Activated T-helper 2 cell treated with anti-CD3 and anti-CD28 coated beads, Interferon-gamma antibody, Interleukin-2, Interleukin-4, amounts not matched to agents 10 μg/mL and 5 μg/mL and 100 μg/mL, durations not matched to agents 14 hours and 24 hours and 36 hours (primary cell): ENCODE measurements at regions not wholly inside any gene's neighbourhood (a gene's known extent, or its start where the extent isn't known, plus 50 kb on each side); places are given as distances from the start of the nearest gene placed in this dataset.

Source experiments
- DNase-seq: peaks from one replicate; pipeline ENCODE4 v3.0.0; 2021; ENCODE audit warnings: low spot score
- H3K27ac Mint-ChIP-seq: one replicate; pipeline ENCODE4 v1.8.0; 2021; ENCODE audit warnings: mixed read lengths
- H3K27me3 Mint-ChIP-seq: one replicate; pipeline ENCODE4 v1.8.0; 2021; ENCODE audit warnings: low read depth, mixed read lengths
- H3K36me3 Mint-ChIP-seq: one replicate; pipeline ENCODE4 v1.8.0; 2021; ENCODE audit warnings: low read depth, mixed read lengths
- H3K4me1 Mint-ChIP-seq: one replicate; pipeline ENCODE4 v1.8.0; 2021; ENCODE audit warnings: low read depth, mixed read lengths
- H3K4me3 Mint-ChIP-seq: one replicate; pipeline ENCODE4 v1.8.0; 2021; ENCODE audit warnings: low read depth, mild to moderate bottlenecking, moderate library complexity, mixed read lengths
- H3K9me3 Mint-ChIP-seq: one replicate; pipeline ENCODE4 v1.8.0; 2021; ENCODE audit warnings: mixed read lengths
- intact Hi-C: fragments of 100-400 bp; cut with micrococcal nuclease; formaldehyde crosslinking; loops from one replicate; pipeline ENCODE4 v1.15.1; 2023

- Mint-ChIP-seq H3K4me3 (no peak overlapping the region), H3K4me1 (no peaks in the 10 kb centered on the region), H3K27ac (no peak overlapping the region), H3K27me3 (peaks cover 1% of the 10 kb centered on the region), H3K9me3 (peaks cover 9% of the 10 kb centered on the region), H3K36me3 (no peaks in the 10 kb centered on the region)
- no peak for DNase-seq
- intact Hi-C loops = no loop called here
These were observed 261.0 kb downstream of the ZNF516 start for GRCh38 chr18:76233876-76234675.

DNA sequence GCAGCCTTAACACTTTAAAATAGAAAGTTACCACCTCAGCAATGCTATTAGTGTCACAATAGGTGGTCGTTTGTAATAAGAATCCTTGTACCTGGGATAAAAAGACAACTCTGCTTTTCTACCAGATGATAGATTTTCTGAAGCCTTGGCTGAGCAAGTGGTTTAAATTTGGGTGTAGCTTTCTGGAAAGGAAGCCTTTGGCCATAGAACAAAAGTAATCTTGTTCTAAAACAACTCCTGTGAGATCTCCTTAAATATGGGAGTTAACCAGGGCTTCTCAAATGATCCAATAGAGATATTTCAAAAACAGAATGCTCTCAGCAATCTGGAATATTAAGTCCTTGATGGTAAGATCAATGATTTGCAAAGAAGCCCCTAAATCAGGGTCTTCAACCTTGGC lies 261.6 kb downstream of the ZNF516 start:
- peaks cover 1% of the 10 kb centered on the region for H3K27me3 Mint-ChIP-seq
- H3K9me3 Mint-ChIP-seq = peaks cover 6% of the 10 kb centered on the region
- H3K36me3 Mint-ChIP-seq = no peaks in the 10 kb centered on the region
- H3K4me3 Mint-ChIP-seq = no peak overlapping the region
- H3K4me1 Mint-ChIP-seq = no peaks in the 10 kb centered on the region
- DNase-seq = no peak
- no peak overlapping the region for H3K27ac Mint-ChIP-seq
- intact Hi-C loops = no loop called here

DNA sequence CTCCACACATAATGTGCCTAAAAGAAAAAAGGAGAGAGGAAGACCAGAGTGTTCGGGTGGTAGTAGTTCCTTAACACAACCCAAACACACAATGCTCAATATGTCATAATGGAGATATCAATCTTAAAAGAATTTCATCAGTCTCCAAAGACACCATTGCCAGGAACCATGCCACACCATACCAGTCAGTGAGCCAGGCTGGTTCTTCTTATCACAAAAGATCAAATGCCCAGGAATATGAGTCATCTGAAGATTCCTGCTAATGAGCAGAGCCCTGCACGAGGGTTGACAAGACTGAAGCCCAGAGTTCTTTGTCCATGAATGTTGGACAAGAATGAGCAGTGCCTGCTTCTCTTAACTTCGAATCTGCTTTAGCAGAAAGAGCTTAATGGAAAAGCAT lies 262.3 kb downstream of the ZNF516 start:
- intact Hi-C loops = no loop called here
- DNase-seq = no peak
- no peaks in the 10 kb centered on the region for H3K4me1 Mint-ChIP-seq
- no peaks in the 10 kb centered on the region for H3K36me3 Mint-ChIP-seq
- peaks cover 1% of the 10 kb centered on the region for H3K27me3 Mint-ChIP-seq
- no peak overlapping the region for H3K4me3 Mint-ChIP-seq
- peaks cover 3% of the 10 kb centered on the region for H3K9me3 Mint-ChIP-seq
- H3K27ac Mint-ChIP-seq = no peak overlapping the region

- peaks cover 1% of the 10 kb centered on the region for H3K27me3 Mint-ChIP-seq
- H3K4me1 Mint-ChIP-seq = no peaks in the 10 kb centered on the region
- no peak overlapping the region for H3K27ac Mint-ChIP-seq
- no peak overlapping the region for H3K4me3 Mint-ChIP-seq
- DNase-seq = no peak
- no peaks in the 10 kb centered on the region for H3K36me3 Mint-ChIP-seq
- no peaks in the 10 kb centered on the region for H3K9me3 Mint-ChIP-seq
- intact Hi-C loops = no loop called here
These were observed 263.0 kb downstream of the ZNF516 start for GRCh38 chr18:76232010-76232409.

GRCh38 chr18:76231402-76231801 lies 263.6 kb downstream of the ZNF516 start:
- intact Hi-C loops = no loop called here
- H3K9me3 Mint-ChIP-seq = no peaks in the 10 kb centered on the region
- peaks cover 1% of the 10 kb centered on the region for H3K27me3 Mint-ChIP-seq
- no peak overlapping the region for H3K4me3 Mint-ChIP-seq
- no peaks in the 10 kb centered on the region for H3K4me1 Mint-ChIP-seq
- DNase-seq = no peak
- no peaks in the 10 kb centered on the region for H3K36me3 Mint-ChIP-seq
- H3K27ac Mint-ChIP-seq = no peak overlapping the region

- H3K4me3 Mint-ChIP-seq = no peak overlapping the region
- peaks cover 1% of the 10 kb centered on the region for H3K27me3 Mint-ChIP-seq
- no peaks in the 10 kb centered on the region for H3K4me1 Mint-ChIP-seq
- H3K27ac Mint-ChIP-seq = no peak overlapping the region
- H3K36me3 Mint-ChIP-seq = no peaks in the 10 kb centered on the region
- H3K9me3 Mint-ChIP-seq = no peaks in the 10 kb centered on the region
- DNase-seq = no peak
- intact Hi-C loops = no loop called here
These were observed 264.3 kb downstream of the ZNF516 start for GRCh38 chr18:76230791-76231190.

GRCh38 chr18:76228716-76229115 lies 266.3 kb downstream of the ZNF516 start:
- DNase-seq = no peak
- no peak overlapping the region for H3K4me3 Mint-ChIP-seq
- H3K9me3 Mint-ChIP-seq = no peaks in the 10 kb centered on the region
- intact Hi-C loops = no loop called here
- no peak overlapping the region for H3K27ac Mint-ChIP-seq
- no peaks in the 10 kb centered on the region for H3K36me3 Mint-ChIP-seq
- H3K4me1 Mint-ChIP-seq = no peaks in the 10 kb centered on the region
- no peaks in the 10 kb centered on the region for H3K27me3 Mint-ChIP-seq

DNA sequence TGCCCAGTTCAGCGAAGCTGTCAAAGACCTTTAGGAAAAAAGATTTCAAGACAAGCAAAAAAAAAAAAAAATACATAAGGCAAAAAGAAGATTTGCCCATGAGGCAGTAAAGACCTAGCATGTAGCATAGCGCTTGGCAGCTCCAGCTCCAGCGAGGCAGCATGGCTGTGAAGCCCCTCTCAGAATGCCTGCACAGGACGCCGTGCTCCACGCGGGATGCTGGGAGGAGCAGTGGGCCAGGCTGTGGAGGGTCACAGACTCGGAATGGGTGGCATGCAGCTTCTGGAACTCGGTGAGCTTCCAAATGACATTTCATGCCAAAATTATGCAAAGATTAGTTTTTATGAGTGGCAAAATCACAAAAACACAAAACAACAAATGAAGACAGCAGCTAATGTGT lies 267.3 kb downstream of the ZNF516 start:
- DNase-seq = no peak
- H3K4me3 Mint-ChIP-seq = no peak overlapping the region
- no peak overlapping the region for H3K27ac Mint-ChIP-seq
- H3K36me3 Mint-ChIP-seq = no peaks in the 10 kb centered on the region
- intact Hi-C loops = no loop called here
- H3K9me3 Mint-ChIP-seq = no peaks in the 10 kb centered on the region
- no peaks in the 10 kb centered on the region for H3K4me1 Mint-ChIP-seq
- H3K27me3 Mint-ChIP-seq = no peaks in the 10 kb centered on the region

GRCh38 chr18:76223403-76223802 lies 271.6 kb downstream of the ZNF516 start:
- Mint-ChIP-seq H3K4me1 (no peaks in the 10 kb centered on the region), H3K36me3 (no peaks in the 10 kb centered on the region), H3K4me3 (no peak overlapping the region), H3K27ac (no peak overlapping the region), H3K27me3 (no peaks in the 10 kb centered on the region), H3K9me3 (no peaks in the 10 kb centered on the region)
- intact Hi-C loops = no loop called here
- no peak for DNase-seq

GRCh38 chr18:76219023-76219422 lies 276.0 kb downstream of the ZNF516 start:
- no peak overlapping the region for H3K27ac Mint-ChIP-seq
- no peak overlapping the region for H3K4me3 Mint-ChIP-seq
- H3K4me1 Mint-ChIP-seq = no peaks in the 10 kb centered on the region
- no peaks in the 10 kb centered on the region for H3K36me3 Mint-ChIP-seq
- no peaks in the 10 kb centered on the region for H3K9me3 Mint-ChIP-seq
- no peaks in the 10 kb centered on the region for H3K27me3 Mint-ChIP-seq
- DNase-seq = no peak
- intact Hi-C loops = no loop called here

- Mint-ChIP-seq H3K9me3 (no peaks in the 10 kb centered on the region), H3K4me3 (no peak overlapping the region), H3K27ac (no peak overlapping the region), H3K36me3 (no peaks in the 10 kb centered on the region), H3K4me1 (no peaks in the 10 kb centered on the region), H3K27me3 (no peaks in the 10 kb centered on the region)
- no peak for DNase-seq
- intact Hi-C loops = no loop called here
These were observed 278.9 kb downstream of the ZNF516 start for GRCh38 chr18:76216096-76216495.

DNA sequence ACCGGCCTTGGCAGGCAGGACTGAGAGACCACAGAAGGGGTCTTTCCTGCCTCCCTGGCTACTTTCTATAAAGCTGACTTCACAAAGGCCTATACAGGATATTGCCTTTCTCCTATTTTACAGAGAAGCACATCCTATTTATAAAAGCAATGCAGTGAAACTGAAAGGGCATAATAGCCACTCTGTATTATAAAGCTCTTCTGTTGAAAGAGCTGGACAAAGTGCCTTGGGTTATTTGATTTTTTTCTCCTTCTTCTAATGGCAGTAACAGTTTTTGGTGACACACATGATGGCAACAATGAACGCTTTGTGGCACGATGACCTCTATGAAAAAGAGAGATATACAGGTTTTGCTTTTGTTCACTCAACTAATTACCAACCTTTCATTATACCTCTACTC lies 281.1 kb downstream of the ZNF516 start:
- no peaks in the 10 kb centered on the region for H3K36me3 Mint-ChIP-seq
- no peak overlapping the region for H3K27ac Mint-ChIP-seq
- H3K4me3 Mint-ChIP-seq = no peak overlapping the region
- intact Hi-C loops = no loop called here
- no peak for DNase-seq
- peaks cover 4% of the 10 kb centered on the region for H3K4me1 Mint-ChIP-seq
- no peaks in the 10 kb centered on the region for H3K9me3 Mint-ChIP-seq
- no peaks in the 10 kb centered on the region for H3K27me3 Mint-ChIP-seq

GRCh38 chr18:76212960-76213359 lies 282.1 kb downstream of the ZNF516 start:
- Mint-ChIP-seq H3K4me3 (no peak overlapping the region), H3K4me1 (peaks cover 4% of the 10 kb centered on the region), H3K36me3 (no peaks in the 10 kb centered on the region), H3K9me3 (no peaks in the 10 kb centered on the region), H3K27me3 (no peaks in the 10 kb centered on the region), H3K27ac (no peak overlapping the region)
- intact Hi-C loops = no loop called here
- DNase-seq = no peak

GRCh38 chr18:76209597-76209996 lies 285.4 kb downstream of the ZNF516 start:
- Mint-ChIP-seq H3K9me3 (no peaks in the 10 kb centered on the region), H3K36me3 (no peaks in the 10 kb centered on the region), H3K27ac (no peak overlapping the region), H3K4me3 (no peak overlapping the region), H3K27me3 (peaks cover 9% of the 10 kb centered on the region), H3K4me1 (peaks cover 4% of the 10 kb centered on the region)
- DNase-seq = no peak
- intact Hi-C loops = no loop called here
